HL-60 (cell line): ENCODE measurements at regions not wholly inside any gene's neighbourhood (a gene's known extent, or its start where the extent isn't known, plus 50 kb on each side); places are given as distances from the start of the nearest gene placed in this dataset.

ENCODE experiments used
- GABPA ChIP-seq: IDR thresholded peaks from 2 replicates; pipeline ENCODE4 v1.6.1; 2012; ENCODE audit warnings: low read depth
- POLR2AphosphoS5 ChIP-seq: IDR thresholded peaks from 2 replicates; pipeline ENCODE4 v1.6.1; 2012; ENCODE audit warnings: low read depth
- REST ChIP-seq: IDR thresholded peaks from 2 replicates; pipeline ENCODE4 v1.6.1; 2012; ENCODE audit warnings: low read depth; ENCODE audit not compliant: insufficient replicate concordance
- SPI1 ChIP-seq: IDR thresholded peaks from 2 replicates; pipeline ENCODE4 v1.6.1; 2012; ENCODE audit warnings: low read depth, mild to moderate bottlenecking, borderline replicate concordance
- TF ChIP-seq, protein P1 (sequence below): IDR thresholded peaks from one replicate; pipeline ENCODE4 v1.5.1; 2011; ENCODE audit warnings: low read length, control low read depth, inconsistent platforms; ENCODE audit not compliant: insufficient read depth

GRCh38 chr11:127995921-127996320 lies 591.4 kb downstream of the ETS1 start:
- TF ChIP-seq, protein P1, sequence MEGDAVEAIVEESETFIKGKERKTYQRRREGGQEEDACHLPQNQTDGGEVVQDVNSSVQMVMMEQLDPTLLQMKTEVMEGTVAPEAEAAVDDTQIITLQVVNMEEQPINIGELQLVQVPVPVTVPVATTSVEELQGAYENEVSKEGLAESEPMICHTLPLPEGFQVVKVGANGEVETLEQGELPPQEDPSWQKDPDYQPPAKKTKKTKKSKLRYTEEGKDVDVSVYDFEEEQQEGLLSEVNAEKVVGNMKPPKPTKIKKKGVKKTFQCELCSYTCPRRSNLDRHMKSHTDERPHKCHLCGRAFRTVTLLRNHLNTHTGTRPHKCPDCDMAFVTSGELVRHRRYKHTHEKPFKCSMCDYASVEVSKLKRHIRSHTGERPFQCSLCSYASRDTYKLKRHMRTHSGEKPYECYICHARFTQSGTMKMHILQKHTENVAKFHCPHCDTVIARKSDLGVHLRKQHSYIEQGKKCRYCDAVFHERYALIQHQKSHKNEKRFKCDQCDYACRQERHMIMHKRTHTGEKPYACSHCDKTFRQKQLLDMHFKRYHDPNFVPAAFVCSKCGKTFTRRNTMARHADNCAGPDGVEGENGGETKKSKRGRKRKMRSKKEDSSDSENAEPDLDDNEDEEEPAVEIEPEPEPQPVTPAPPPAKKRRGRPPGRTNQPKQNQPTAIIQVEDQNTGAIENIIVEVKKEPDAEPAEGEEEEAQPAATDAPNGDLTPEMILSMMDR = no peak
- TF ChIP-seq POLR2AphosphoS5 = no peak
- TF ChIP-seq REST = no peak
- TF ChIP-seq GABPA = no peak
- TF ChIP-seq SPI1 = no peak
